ENCODE measurements at regions not wholly inside any gene's neighbourhood (a gene's known extent, or its start where the extent isn't known, plus 50 kb on each side); places are given as distances from the start of the nearest gene placed in this dataset.
"Not testable (repeated sequence)": the region's sequence is repeated elsewhere in the genome, so short reads cannot be mapped to it uniquely, and the experiment has no call there.

- DNase-seq = no peak
These were observed 450.9 kb downstream of the HINT1 start for GRCh38 chr5:130714200-130714599.

DNA sequence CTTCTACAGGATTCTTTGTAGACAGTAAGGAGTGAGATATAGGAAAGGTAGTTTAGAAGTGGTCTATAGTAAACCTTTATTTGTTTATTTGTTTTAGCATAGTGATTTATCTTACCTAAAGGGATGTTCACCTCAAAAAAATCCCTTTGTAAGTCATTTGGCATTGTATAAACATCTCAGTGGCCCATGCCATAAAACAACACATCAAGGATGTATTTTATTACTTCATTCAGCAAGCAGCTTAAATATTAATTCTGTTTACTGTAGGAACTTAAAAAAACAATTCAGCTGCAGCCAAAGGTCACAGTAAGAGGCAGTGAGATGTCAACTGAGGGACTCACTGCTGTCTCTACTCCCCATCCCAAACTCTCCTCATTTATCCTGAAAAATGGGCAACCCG lies 452.7 kb downstream of the HINT1 start:
- DNase-seq = no peak

GRCh38 chr5:130710596-130710995 lies 454.5 kb downstream of the HINT1 start:
- peak; percentile 73 for DNase-seq

- peak; percentile 51 for DNase-seq
These were observed 456.3 kb downstream of the HINT1 start for GRCh38 chr5:130708754-130709153.

- DNase-seq = peak; percentile 12
These were observed 458.4 kb downstream of the HINT1 start for GRCh38 chr5:130706696-130707095.

GRCh38 chr5:130705368-130705767 lies 459.7 kb downstream of the HINT1 start:
- no peak for DNase-seq

GRCh38 chr5:130693509-130693908 lies 471.5 kb downstream of the HINT1 start:
- DNase-seq = no peak

DNA sequence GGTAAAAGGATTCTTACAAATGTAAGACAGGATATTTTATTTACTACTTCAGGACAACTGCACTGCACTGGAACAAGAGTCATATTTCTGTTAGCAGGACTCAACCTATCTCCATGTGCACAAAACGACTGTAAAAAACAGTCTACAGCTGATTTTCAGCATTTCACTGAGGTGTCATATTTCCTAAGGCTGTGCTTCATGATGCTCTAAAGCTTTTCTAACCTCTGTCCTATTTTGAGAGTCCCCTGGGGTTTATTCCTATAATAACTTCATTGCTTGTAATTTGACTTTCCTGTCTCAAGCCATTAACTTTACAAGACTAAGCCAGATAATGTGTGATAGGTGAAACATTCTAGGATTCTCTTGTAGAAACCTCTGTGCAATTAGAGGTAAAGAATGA lies 472.3 kb downstream of the HINT1 start:
- peak; percentile 28 for DNase-seq

DNA sequence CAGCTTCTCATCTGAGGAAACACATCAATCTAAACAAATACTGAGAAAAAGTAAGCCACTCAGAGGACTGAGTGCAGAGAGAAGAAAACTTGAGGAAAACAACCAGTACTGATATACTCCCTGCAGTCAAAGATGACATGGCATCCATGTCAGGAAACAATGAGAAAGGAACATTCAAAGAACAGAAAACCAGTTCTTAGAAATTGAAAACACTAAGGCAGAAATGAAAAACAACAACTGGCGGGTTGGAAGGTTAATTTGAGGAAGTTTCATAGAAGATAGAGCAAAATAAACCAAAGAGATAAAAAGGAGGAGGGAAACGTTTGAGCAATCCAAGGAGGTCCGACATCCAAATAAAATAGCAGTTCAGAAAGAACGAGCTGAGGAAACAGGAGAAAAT lies 475.2 kb downstream of the HINT1 start:
- DNase-seq = no peak

DNA sequence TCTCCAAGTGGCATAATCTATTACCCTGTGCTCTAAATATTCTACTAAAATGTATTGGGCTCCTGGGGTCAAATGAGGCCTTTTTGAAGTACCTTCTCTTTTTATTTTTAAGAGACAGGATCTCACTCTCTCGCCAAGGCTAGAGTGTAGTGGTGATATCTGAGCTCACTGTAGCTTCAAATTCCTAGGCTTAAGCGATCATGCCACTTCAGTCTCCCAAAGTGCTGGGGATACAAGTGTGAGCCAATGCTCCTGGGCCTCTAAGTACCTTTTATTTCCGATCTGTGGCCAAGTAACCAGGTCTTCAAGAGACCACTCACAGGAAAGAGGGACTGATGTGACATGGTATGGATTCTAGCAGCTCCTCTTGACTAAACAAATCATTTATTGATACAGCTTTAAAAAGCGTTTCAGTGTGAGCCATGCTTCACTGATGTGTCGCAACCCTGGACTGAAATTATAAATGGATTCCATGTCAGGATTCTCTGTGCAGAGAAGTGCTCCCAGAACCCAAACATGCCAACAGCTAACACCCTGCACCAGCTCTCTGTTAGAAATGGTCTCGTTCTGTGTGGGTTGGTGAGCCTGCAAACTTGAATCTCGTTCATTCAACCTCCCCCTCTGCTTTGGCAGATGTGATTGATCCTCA lies 477.8 kb downstream of the HINT1 start:
- no peak for DNase-seq

DNA sequence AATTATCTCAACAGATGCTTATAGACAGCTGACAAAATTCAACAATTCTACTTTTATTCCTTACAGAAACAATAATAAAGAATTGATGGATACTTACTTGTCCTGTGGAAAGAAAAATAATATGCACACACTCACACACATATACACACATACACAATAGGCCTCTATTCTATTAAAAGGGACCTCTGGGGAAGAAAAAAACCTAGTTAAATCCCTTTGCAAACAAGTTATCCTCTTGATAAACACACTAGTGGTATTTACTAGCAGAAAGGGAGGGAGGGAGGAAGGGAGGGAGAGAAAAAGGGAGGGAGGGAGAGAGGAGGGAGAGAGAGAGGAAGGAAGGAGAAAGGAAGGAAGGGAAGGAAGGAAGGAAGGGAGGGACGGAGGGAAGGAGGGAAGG lies 486.4 kb downstream of the HINT1 start:
- DNase-seq = no peak

GRCh38 chr5:130666462-130666861 lies 498.6 kb downstream of the HINT1 start:
- DNase-seq = no peak

DNA sequence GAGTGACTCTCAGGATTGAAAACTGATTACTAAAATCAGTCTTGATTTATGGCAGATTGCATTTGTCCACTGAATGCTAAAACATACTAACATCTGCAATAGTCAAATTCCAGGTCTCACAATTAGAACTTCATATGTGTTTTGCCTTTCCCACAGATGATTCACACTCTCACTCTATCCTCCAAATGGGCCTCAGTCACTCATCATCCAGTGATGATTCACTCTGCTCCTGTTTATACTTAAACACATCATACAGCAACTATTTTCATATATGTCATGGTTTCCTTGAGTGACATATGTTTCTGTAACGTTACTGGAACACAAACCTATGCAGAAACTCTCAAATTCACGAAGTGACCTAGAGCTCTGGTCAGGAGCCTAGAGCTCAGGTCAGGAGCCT lies 512.9 kb downstream of the HINT1 start:
- peak; percentile 94 for DNase-seq

- peak; percentile 3 for DNase-seq
These were observed 513.6 kb downstream of the HINT1 start for GRCh38 chr5:130651440-130651839.

DNA sequence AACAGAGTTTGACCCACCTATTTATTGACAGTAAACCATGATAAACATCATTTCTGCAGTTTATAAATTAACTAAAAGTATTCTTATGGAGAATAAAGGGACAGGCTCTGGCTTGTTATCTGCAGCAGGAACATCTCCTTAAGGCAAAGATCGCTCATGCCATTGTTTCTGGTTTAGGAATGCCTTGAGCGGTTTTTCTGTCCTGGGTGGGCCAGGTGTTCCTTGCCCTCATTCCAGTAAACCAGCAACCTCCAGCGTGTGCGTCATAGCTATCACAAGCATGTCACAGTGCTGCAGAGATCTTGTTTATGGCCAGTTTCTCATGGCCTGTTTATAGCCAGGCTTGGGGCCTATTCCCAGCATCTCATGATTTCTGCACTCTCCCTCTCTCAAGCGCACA lies 521.7 kb downstream of the HINT1 start:
- DNase-seq = no peak

DNA sequence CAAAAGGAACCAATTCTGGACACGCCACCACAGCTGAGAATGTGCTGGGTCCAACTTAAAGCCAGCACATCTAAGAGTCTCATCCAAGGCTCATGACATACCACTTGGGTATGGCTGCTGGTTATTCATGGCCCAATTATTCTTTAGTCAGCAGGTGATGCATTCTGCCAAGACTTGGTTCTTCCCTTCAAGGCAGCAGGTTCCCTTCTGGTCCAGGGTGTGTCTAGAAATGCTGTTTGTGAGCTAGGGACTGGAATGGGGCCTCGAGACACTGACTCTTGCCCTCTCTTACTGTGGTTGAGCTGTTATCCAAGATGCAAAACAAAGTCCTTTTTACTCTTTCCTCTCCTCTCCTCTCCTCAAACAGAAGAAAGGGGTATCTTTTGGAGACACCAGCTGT lies 522.6 kb downstream of the HINT1 start:
- no peak for DNase-seq

- DNase-seq = no peak
These were observed 537.9 kb downstream of the HINT1 start for GRCh38 chr5:130627145-130627544.

GRCh38 chr5:130624805-130625204 lies 540.3 kb downstream of the HINT1 start:
- DNase-seq = no peak

DNA sequence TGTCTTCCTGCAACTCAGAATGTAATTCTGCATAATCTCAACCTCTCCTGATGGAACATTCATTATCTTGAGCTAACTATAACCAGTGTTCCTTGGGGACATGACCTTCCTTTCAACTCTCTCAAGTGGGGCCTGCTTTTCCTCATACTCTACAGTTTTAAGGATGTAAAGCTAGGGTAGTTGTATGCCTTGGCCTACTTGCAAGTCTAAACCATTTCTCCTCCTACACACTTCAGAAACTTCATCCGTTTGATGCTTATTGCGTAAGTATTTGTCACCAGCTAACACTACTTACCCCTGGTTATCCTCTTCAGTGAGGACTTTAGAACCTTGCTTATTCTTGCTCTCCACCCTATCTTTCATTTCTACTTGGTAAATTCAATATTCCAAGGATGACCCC lies 548.9 kb downstream of the HINT1 start:
- no peak for DNase-seq

- DNase-seq = no peak
These were observed 559.8 kb downstream of the HINT1 start for GRCh38 chr5:130605234-130605633.

DNA sequence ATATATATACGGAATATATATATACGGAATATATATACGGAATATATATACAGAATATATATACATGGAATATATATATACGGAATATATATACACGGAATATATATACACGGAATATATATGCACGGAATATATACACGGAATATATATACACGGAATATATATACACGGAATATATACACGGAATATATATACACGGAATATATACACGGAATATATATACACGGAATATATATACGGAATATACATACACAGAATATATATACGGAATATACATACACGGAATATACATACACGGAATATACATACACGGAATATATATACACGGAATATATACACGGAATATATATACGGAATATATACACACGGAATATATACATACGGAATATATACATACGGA lies 568.4 kb downstream of the HINT1 start:
- not testable (repeated sequence) for DNase-seq

DNA sequence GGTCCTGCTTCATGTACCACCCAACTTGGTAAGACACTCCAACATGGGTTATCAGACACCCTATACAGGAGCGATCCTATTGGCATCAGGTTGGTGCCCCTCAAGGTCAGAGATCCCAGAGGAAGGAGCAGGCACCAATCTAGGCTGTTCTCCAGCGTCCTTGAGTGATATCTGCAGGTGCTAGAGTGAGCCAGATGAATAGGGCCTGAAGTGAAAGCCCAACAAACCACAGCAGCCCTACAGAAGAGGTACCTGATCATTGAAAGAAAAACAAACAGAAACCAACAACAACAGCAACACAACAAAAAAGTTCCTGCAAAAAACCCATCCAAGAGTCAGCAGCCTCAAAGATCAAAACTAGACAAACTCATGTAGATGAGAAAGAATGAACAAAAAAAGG lies 584.8 kb downstream of the HINT1 start:
- no peak for DNase-seq

GRCh38 chr5:130578354-130578753 lies 586.7 kb downstream of the HINT1 start:
- no peak for DNase-seq

DNA sequence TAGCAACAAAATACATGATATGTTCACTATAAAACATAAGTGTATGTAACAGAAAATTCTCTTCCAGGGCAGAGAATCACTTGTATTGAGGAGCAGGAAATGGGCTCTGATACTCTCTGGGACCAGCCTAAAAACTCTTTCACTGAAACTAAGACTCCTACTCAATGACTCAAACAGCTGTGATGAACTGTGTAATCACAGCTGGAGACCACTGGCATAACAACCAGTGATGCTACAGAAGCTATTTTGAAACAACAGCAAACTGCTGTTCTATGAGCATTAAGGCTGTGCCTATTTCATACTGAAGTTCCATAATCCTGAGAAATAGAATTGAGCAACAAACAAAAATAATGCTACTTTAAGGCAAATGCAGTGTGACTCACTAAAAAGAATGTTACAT lies 594.0 kb downstream of the HINT1 start:
- DNase-seq = no peak

DNA sequence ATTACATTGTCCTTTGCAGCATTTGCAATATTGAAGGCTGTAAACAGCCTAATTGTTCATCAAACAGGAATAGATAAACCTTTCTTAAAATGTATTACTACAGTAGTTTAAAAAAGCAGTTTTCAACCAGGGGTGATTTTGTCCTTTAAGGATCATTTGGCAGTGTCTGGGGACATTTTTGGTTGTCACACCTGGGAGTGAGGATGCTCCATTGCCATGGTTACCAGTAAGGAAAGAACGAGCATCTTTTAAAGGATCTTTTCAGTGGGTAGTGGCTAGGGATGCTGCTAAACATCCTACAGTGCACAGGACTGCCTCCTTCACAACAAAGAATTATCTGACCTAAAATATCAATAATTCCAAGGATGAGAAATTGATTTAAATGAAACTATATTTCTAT lies 596.3 kb downstream of the HINT1 start:
- DNase-seq = no peak

All from fibroblast of skin of abdomen (primary cell).